ENCODE measurements at regions not wholly inside any gene's neighbourhood (a gene's known extent, or its start where the extent isn't known, plus 50 kb on each side); places are given as distances from the start of the nearest gene placed in this dataset.
"Not testable (repeated sequence)": the region's sequence is repeated elsewhere in the genome, so short reads cannot be mapped to it uniquely, and the experiment has no call there.

- no peak overlapping the region for H3K4me3 ChIP-seq (ENCODE audit: control insufficient read depth, low read depth, low read length)
- no peak for DNase-seq (ENCODE audit: low read depth)
- TF ChIP-seq CTCF (conservative IDR thresholded peaks at IDR 0.05; ENCODE audit: control insufficient read depth, insufficient read depth, low read depth, low read length): no peak
These were observed 81.4 kb upstream of the CPEB2 start for GRCh38 chr4:14920759-14921320.

GRCh38 chr4:14921781-14922180 lies 80.5 kb upstream of the CPEB2 start:
- H3K4me3 ChIP-seq (ENCODE audit: control insufficient read depth, low read depth, low read length); DNase-seq (ENCODE audit: low read depth): not testable (repeated sequence)

GRCh38 chr4:14924076-14924811 lies 78.0 kb upstream of the CPEB2 start:
- no peak for DNase-seq (ENCODE audit: low read depth)
- no peak overlapping the region for H3K4me3 ChIP-seq (ENCODE audit: control insufficient read depth, low read depth, low read length)
- TF ChIP-seq CTCF (conservative IDR thresholded peaks at IDR 0.05; ENCODE audit: control insufficient read depth, insufficient read depth, low read depth, low read length): no peak

DNA sequence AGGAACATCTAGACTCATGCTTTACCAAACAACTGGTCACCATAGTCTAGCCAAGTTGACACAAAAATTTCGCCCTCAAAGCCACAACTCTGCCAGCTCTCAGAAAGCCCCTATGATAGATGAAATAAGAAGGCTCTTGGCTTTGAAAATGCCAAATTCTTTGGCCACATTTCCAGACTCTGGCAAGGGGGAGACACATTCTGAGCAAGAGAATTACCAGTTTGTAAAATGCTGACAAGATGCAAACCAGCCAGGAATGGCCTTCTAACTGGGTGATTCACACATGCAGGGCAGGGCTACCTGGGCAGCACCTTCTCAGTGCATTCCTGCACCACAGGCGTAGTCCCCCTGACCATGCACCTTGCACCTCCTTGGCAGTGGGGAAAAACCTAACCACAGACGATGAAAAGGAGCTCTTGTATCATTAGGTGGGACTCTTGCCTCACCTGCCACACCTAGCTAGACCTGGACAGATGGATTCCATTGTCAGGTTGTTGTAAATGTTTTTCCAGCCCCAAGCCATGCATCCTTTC lies 77.4 kb upstream of the CPEB2 start:
- no peak for TF ChIP-seq CTCF (conservative IDR thresholded peaks at IDR 0.05; ENCODE audit: control insufficient read depth, insufficient read depth, low read depth, low read length)
- no peak overlapping the region for H3K4me3 ChIP-seq (ENCODE audit: control insufficient read depth, low read depth, low read length)
- no peak for DNase-seq (ENCODE audit: low read depth)

DNA sequence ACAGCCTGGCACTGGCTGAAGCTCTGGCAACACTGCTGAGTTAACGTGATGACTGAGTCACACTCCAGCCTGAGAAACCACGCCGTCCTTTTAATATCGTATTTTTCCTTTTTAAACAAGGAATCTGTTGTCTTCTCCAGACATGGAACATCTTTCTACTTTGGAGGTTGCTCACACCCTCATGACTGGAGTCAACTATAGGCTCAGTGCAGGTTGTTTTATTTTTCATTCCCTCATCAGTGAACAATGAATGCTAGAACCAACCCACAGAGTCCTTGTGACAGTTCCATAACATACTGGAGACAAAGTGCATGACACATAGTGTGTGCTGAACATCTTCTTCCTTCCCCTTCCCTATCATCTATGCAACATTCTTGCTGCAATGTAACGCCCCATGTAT lies 76.8 kb upstream of the CPEB2 start:
- TF ChIP-seq CTCF (conservative IDR thresholded peaks at IDR 0.05; ENCODE audit: control insufficient read depth, insufficient read depth, low read depth, low read length): no peak
- DNase-seq (ENCODE audit: low read depth): no peak
- H3K4me3 ChIP-seq (ENCODE audit: control insufficient read depth, low read depth, low read length): no peak overlapping the region

DNA sequence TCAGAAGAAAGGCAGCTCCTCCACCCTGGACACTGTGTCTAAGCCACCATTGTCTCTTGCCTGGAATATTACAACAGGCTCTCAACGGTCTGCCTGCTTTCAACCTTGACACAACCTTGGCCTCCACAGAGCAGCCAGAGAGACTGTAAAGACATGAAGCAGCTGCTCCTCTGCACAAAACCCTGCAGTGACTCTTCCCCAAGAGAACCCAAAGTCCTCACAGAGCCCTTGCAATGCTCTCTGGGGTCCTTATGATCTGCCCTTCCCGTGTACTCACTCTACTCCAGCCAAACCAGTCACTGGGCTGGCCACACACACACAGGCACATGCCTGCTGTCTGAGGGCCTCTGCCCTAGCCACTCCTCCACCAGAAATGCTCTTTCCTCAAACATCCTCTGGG lies 75.9 kb upstream of the CPEB2 start:
- no peak overlapping the region for H3K4me3 ChIP-seq (ENCODE audit: control insufficient read depth, low read depth, low read length)
- no peak for DNase-seq (ENCODE audit: low read depth)
- no peak for TF ChIP-seq CTCF (conservative IDR thresholded peaks at IDR 0.05; ENCODE audit: control insufficient read depth, insufficient read depth, low read depth, low read length)

DNA sequence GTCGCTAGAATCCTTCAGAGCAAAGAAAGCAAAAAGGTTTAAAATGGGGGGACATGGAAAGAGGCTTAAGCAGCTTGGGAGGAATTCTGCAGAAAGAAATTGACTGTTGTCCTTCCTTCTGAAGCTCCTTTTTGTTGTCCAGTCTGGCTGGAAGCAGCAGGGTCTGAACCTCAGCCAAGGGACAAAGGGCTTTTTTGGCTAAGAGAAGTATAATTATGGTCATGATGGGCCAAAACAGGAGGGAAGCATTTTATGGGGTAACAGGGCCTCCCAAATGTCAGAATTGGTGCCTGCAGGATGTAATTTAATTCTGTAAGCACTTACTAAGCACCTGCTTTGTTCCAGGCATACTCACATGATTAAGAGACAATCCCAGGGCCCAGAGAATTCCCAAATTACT lies 74.2 kb upstream of the CPEB2 start:
- no peak for TF ChIP-seq CTCF (conservative IDR thresholded peaks at IDR 0.05; ENCODE audit: control insufficient read depth, insufficient read depth, low read depth, low read length)
- DNase-seq (ENCODE audit: low read depth): no peak
- no peak overlapping the region for H3K4me3 ChIP-seq (ENCODE audit: control insufficient read depth, low read depth, low read length)

Measured in fibroblast of mammary gland (primary cell).